ENCODE measurements at regions not wholly inside any gene's neighbourhood (a gene's known extent, or its start where the extent isn't known, plus 50 kb on each side); places are given as distances from the start of the nearest gene placed in this dataset.

GRCh38 chr6:91590191-91590590 is 1003.3 kb upstream of the MAP3K7 start:
- no peaks in the 10 kb centered on the region for H3K4me1 Mint-ChIP-seq
- H2BK120ac ChIP-seq (ENCODE audit: low read depth, low read length, poor library complexity, severe bottlenecking), result no peak overlapping the region
- no peak overlapping the region for H4K8ac ChIP-seq (replicated peaks; ENCODE audit: insufficient read length, low read depth, low read length)
- no peaks in the 10 kb centered on the region for H3K79me2 ChIP-seq (ENCODE audit: insufficient read depth, low read length)
- H3K27me3 ChIP-seq (ENCODE audit: insufficient read depth, low read length), result no peaks in the 10 kb centered on the region
- no peaks in the 10 kb centered on the region for H3K9me3 ChIP-seq (ENCODE audit: control insufficient read depth, low read depth, low read length)
- no peaks in the 10 kb centered on the region for H3K4me1 ChIP-seq (ENCODE audit: insufficient read depth, low read length)
- no peak overlapping the region for H2AFZ ChIP-seq (ENCODE audit: low read length)
- H3K23ac ChIP-seq (ENCODE audit: insufficient read length, low read depth, low read length), result no peak overlapping the region
- no peaks in the 10 kb centered on the region for H3K36me3 Mint-ChIP-seq (ENCODE audit: insufficient read depth in 1 of 3, low read depth in 3 of 3)
- no peak overlapping the region for H3K18ac ChIP-seq (ENCODE audit: insufficient read length, low read depth, low read length)
- H3K4ac ChIP-seq (ENCODE audit: low read depth, low read length), result no peak overlapping the region
- no peak overlapping the region for H4K91ac ChIP-seq (ENCODE audit: insufficient read length, low read depth, low read length)
- no peak overlapping the region for H3K4me2 ChIP-seq (ENCODE audit: insufficient read depth, insufficient read length, low read length)
- no peak overlapping the region for H3K4me3 Mint-ChIP-seq
- H3K79me1 ChIP-seq (ENCODE audit: insufficient read depth, low read depth, low read length, poor library complexity, severe bottlenecking), result no peaks in the 10 kb centered on the region
- TF ChIP-seq CTCF (conservative IDR thresholded peaks at IDR 0.05), result no peak
- no peak overlapping the region for H2BK12ac ChIP-seq (ENCODE audit: insufficient read length, low read depth, low read length)
- H3K9me3 Mint-ChIP-seq, result peaks cover 0 to 3% of the 10 kb centered on the region in 2 experiments; a peak in 3 of 5 replicates
- no peak overlapping the region for H2BK15ac ChIP-seq (ENCODE audit: low read depth, low read length)
- H2AK5ac ChIP-seq (ENCODE audit: insufficient read length, low read length), result no peak overlapping the region
- H3K9ac ChIP-seq (ENCODE audit: extremely low read depth, insufficient read length, low read length), result no peak overlapping the region
- no peak overlapping the region for H2BK20ac ChIP-seq (ENCODE audit: low read depth, low read length, poor library complexity, severe bottlenecking)
- no peak for DNase-seq
- H3K27ac ChIP-seq (ENCODE audit: insufficient read length, low read depth, low read length), result no peak overlapping the region
- H3K14ac ChIP-seq (ENCODE audit: insufficient read depth, low read length), result no peak overlapping the region
- H3K23me2 ChIP-seq (ENCODE audit: insufficient read length, low read depth, low read length, poor library complexity, severe bottlenecking), result no peaks in the 10 kb centered on the region
- WGBS (ENCODE audit: extremely low coverage, insufficient read length, low lambda C conversion rate), result no CpG with 5 or more reads among the region's 3 CpGs
- H4K20me1 ChIP-seq (ENCODE audit: control insufficient read depth, insufficient read depth, insufficient read length), result no peaks in the 10 kb centered on the region
- H3T11ph ChIP-seq (ENCODE audit: low read length), result no peak overlapping the region
- peaks cover 8% of the 10 kb centered on the region for H3K27me3 Mint-ChIP-seq (ENCODE audit: low read depth)
- H3K27ac Mint-ChIP-seq, result no peak overlapping the region
- H2BK5ac ChIP-seq (ENCODE audit: insufficient read length, low read length), result no peak overlapping the region
- no peak overlapping the region for H3K56ac ChIP-seq (ENCODE audit: insufficient read length, low read depth, low read length)
- no peak overlapping the region for H4K5ac ChIP-seq (ENCODE audit: insufficient read length, low read depth, low read length)

Data from H9 (cell line).